ENCODE measurements at regions not wholly inside any gene's neighbourhood (a gene's known extent, or its start where the extent isn't known, plus 50 kb on each side); places are given as distances from the start of the nearest gene placed in this dataset.

GRCh38 chr9:14427419-14427818, 113.5 kb upstream of the NFIB start:
- CTCF ChIA-PET (ENCODE audit: low intra/inter-chr PET ratio): interaction anchor here (1.3 kb wide), 1 partner anchor 1214 kb away, joined by 3 read pairs; no protein-coding TSS in a partner anchor
- H2AFZ ChIP-seq (ENCODE audit: low read depth, low read length): no peak overlapping the region
- intact Hi-C loops (cut with micrococcal nuclease): no loop called here
- TF ChIP-seq HDAC8 (tag; IDR thresholded peaks at IDR 0.05): no peak
- TF ChIP-seq BCLAF1 (IDR thresholded peaks at IDR 0.05; ENCODE audit: borderline replicate concordance in 1 of 2, control insufficient read depth in 1 of 2, low read depth in 2 of 2, low read length in 1 of 2): no peak
- TF ChIP-seq COPS2 (conservative IDR thresholded peaks at IDR 0.05): no peak
- no peak for TF ChIP-seq XRCC5 (IDR thresholded peaks at IDR 0.05; ENCODE audit: low read depth, low read length)
- no peak for TF ChIP-seq ID3 (CRISPR knock-in tag; IDR thresholded peaks at IDR 0.05)
- TF ChIP-seq ID3 (tag; IDR thresholded peaks at IDR 0.05): no peak
- TF ChIP-seq CCAR2 (IDR thresholded peaks at IDR 0.05; ENCODE audit: low read depth, low read length): no peak

More at GRCh38 chr9:14427419-14427818, 113.5 kb upstream of the NFIB start:
- no peak overlapping the region for H3K4me3 ChIP-seq
- no peak overlapping the region for H3K27ac ChIP-seq (ENCODE audit: extremely low read depth, low read depth, low read length)
- H3K4me2 ChIP-seq (ENCODE audit: insufficient read depth, low read length): no peak overlapping the region
- H3K9me1 ChIP-seq (ENCODE audit: control insufficient read depth, insufficient read depth, low read length): no peaks in the 10 kb centered on the region
- in situ Hi-C loops (cut with MboI): loop anchor here (25.0 kb wide), 2 partner anchors 710 to 990 kb away; no protein-coding TSS in a partner anchor
- H3K4me1 ChIP-seq (replicated peaks in 1 of 2; ENCODE audit: control insufficient read depth in 2 of 2, insufficient read depth in 2 of 2, low read length in 2 of 2): peaks cover 0 to 7% of the 10 kb centered on the region in 2 experiments; a peak in 2 of 5 replicates
- no peaks in the 10 kb centered on the region for H3K79me2 ChIP-seq (ENCODE audit: control insufficient read depth, insufficient read depth, low read length)
- WGBS (ENCODE audit: insufficient coverage, low coverage, missing lambda C conversion rate): 59% methylated on average over 2 of the region's 2 CpGs
- FAIRE-seq: no peak
- POLR2A ChIA-PET: interaction anchor here (0.8 kb wide), 1 partner anchor 13 kb away, joined by 3 read pairs; no protein-coding TSS in a partner anchor
- no peaks in the 10 kb centered on the region for H3K36me3 ChIP-seq (ENCODE audit: control insufficient read depth, insufficient read depth, low read length)
- no TSS peak for BruUV-seq (replicated peaks)
- DNase-seq (ENCODE audit: extremely low read depth in 1 of 4, low spot score in 3 of 4): no peak
- no peak overlapping the region for H3K9ac ChIP-seq (ENCODE audit: insufficient read depth in 1 of 2, low read depth in 2 of 2, low read length in 2 of 2)
- ATAC-seq: no peak
- no peaks in the 10 kb centered on the region for H4K20me1 ChIP-seq (replicated peaks; ENCODE audit: control insufficient read depth, insufficient read depth, low read length)
- H3K9me3 ChIP-seq (replicated peaks; ENCODE audit: control insufficient read depth, insufficient read depth, low read depth, low read length): peaks cover 5% of the 10 kb centered on the region
- H3K27me3 ChIP-seq (ENCODE audit: control insufficient read depth in 2 of 2, insufficient read depth in 2 of 2, low read length in 2 of 2): no peaks in the 10 kb centered on the region

Measured in K562 (cell line).